Middle frontal gyrus (tissue), 1 donor: ENCODE measurements at regions not wholly inside any gene's neighbourhood (a gene's known extent, or its start where the extent isn't known, plus 50 kb on each side); places are given as distances from the start of the nearest gene placed in this dataset.

Experiments used
- DNase-seq: peaks from one replicate; pipeline ENCODE4 v3.0.0-alpha.2; 2015; ENCODE audit warnings: low spot score; ENCODE audit errors: extremely low spot score

- no peak for DNase-seq
Observed at GRCh38 chr12:116455540-116456329, 103.4 kb upstream of the MAP1LC3B2 start.

- no peak for DNase-seq
Observed at GRCh38 chr12:116456330-116457082, 102.7 kb upstream of the MAP1LC3B2 start.

- no peak for DNase-seq
Observed at GRCh38 chr12:116458492-116458891, 100.7 kb upstream of the MAP1LC3B2 start.

- no peak for DNase-seq
Observed at GRCh38 chr12:116459011-116459875, 99.9 kb upstream of the MAP1LC3B2 start.

- no peak for DNase-seq
Observed at GRCh38 chr12:116459916-116460663, 99.1 kb upstream of the MAP1LC3B2 start.

- DNase-seq: no peak
Observed at GRCh38 chr12:116461060-116461459, 98.1 kb upstream of the MAP1LC3B2 start.

GRCh38 chr12:116463366-116463765 is 95.8 kb upstream of the MAP1LC3B2 start:
- DNase-seq: no peak

GRCh38 chr12:116465407-116465806 is 93.8 kb upstream of the MAP1LC3B2 start:
- no peak for DNase-seq

GRCh38 chr12:116465856-116466255 is 93.3 kb upstream of the MAP1LC3B2 start:
- DNase-seq: no peak

- DNase-seq: no peak
Observed at GRCh38 chr12:116466536-116466935, 92.6 kb upstream of the MAP1LC3B2 start.

- DNase-seq: no peak
Observed at GRCh38 chr12:116469344-116469743, 89.8 kb upstream of the MAP1LC3B2 start.

- DNase-seq: no peak
Observed at GRCh38 chr12:116471544-116471943, 87.6 kb upstream of the MAP1LC3B2 start.

GRCh38 chr12:116472193-116472592 is 87.0 kb upstream of the MAP1LC3B2 start:
- DNase-seq: no peak

GRCh38 chr12:116473416-116473815 is 85.8 kb upstream of the MAP1LC3B2 start:
- DNase-seq: no peak

GRCh38 chr12:116474331-116474730 is 84.8 kb upstream of the MAP1LC3B2 start:
- no peak for DNase-seq

- no peak for DNase-seq
Observed at GRCh38 chr12:116474899-116475298, 84.3 kb upstream of the MAP1LC3B2 start.

GRCh38 chr12:116476227-116476822 is 82.9 kb upstream of the MAP1LC3B2 start:
- no peak for DNase-seq

GRCh38 chr12:116478243-116478773 is 80.9 kb upstream of the MAP1LC3B2 start:
- DNase-seq: no peak

GRCh38 chr12:116480210-116480810 is 78.9 kb upstream of the MAP1LC3B2 start:
- no peak for DNase-seq

- DNase-seq: no peak
Observed at GRCh38 chr12:116481726-116482125, 77.5 kb upstream of the MAP1LC3B2 start.
